HFFc6 (cell line): ENCODE measurements at regions not wholly inside any gene's neighbourhood (a gene's known extent, or its start where the extent isn't known, plus 50 kb on each side); places are given as distances from the start of the nearest gene placed in this dataset.
A peak's percentile ranks its signal among the peaks of the same experiment; 100 is the strongest.

ENCODE experiments used
- DNase-seq: peaks from one replicate; pipeline ENCODE4 v3.0.0-alpha.2; 2018
- H3K27ac Mint-ChIP-seq: 2 replicates; pipeline ENCODE4 v1.8.0; 2020; ENCODE audit warnings: mild to moderate bottlenecking, mixed read lengths
- H3K27me3 Mint-ChIP-seq: 2 replicates; pipeline ENCODE4 v1.8.0; 2021; ENCODE audit warnings: mild to moderate bottlenecking, moderate library complexity, mixed read lengths; ENCODE audit not compliant: insufficient read depth
- H3K36me3 Mint-ChIP-seq: 2 replicates; pipeline ENCODE4 v1.8.0; 2021; ENCODE audit warnings: low read depth, mixed read lengths
- H3K4me1 Mint-ChIP-seq: 2 replicates; pipeline ENCODE4 v1.8.0; 2020; ENCODE audit warnings: low read depth, mixed read lengths
- H3K4me3 Mint-ChIP-seq: 2 replicates; pipeline ENCODE4 v1.8.0; 2020; ENCODE audit warnings: mild to moderate bottlenecking, moderate library complexity, mixed read lengths
- H3K9me3 Mint-ChIP-seq: 2 replicates; pipeline ENCODE4 v1.8.0; 2020; ENCODE audit warnings: mild to moderate bottlenecking, mixed read lengths
- TF ChIP-seq, protein P1 (sequence below): fragments of 200-600 bp; sonication (generic); IDR thresholded peaks from 2 replicates; pipeline ENCODE4 v1.5.0; 2021; ENCODE audit warnings: antibody characterized with exemption, mild to moderate bottlenecking

- TF ChIP-seq, protein P1, sequence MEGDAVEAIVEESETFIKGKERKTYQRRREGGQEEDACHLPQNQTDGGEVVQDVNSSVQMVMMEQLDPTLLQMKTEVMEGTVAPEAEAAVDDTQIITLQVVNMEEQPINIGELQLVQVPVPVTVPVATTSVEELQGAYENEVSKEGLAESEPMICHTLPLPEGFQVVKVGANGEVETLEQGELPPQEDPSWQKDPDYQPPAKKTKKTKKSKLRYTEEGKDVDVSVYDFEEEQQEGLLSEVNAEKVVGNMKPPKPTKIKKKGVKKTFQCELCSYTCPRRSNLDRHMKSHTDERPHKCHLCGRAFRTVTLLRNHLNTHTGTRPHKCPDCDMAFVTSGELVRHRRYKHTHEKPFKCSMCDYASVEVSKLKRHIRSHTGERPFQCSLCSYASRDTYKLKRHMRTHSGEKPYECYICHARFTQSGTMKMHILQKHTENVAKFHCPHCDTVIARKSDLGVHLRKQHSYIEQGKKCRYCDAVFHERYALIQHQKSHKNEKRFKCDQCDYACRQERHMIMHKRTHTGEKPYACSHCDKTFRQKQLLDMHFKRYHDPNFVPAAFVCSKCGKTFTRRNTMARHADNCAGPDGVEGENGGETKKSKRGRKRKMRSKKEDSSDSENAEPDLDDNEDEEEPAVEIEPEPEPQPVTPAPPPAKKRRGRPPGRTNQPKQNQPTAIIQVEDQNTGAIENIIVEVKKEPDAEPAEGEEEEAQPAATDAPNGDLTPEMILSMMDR: no peak
- Mint-ChIP-seq H3K27me3 (no peaks in the 10 kb centered on the region), H3K9me3 (peaks cover 19% of the 10 kb centered on the region), H3K4me3 (no peak overlapping the region), H3K36me3 (peaks cover 25% of the 10 kb centered on the region), H3K27ac (no peak overlapping the region), H3K4me1 (peaks cover 25% of the 10 kb centered on the region)
- no peak for DNase-seq
Observed at GRCh38 chr3:105987809-105988208, 119.0 kb upstream of the CBLB start.

DNA sequence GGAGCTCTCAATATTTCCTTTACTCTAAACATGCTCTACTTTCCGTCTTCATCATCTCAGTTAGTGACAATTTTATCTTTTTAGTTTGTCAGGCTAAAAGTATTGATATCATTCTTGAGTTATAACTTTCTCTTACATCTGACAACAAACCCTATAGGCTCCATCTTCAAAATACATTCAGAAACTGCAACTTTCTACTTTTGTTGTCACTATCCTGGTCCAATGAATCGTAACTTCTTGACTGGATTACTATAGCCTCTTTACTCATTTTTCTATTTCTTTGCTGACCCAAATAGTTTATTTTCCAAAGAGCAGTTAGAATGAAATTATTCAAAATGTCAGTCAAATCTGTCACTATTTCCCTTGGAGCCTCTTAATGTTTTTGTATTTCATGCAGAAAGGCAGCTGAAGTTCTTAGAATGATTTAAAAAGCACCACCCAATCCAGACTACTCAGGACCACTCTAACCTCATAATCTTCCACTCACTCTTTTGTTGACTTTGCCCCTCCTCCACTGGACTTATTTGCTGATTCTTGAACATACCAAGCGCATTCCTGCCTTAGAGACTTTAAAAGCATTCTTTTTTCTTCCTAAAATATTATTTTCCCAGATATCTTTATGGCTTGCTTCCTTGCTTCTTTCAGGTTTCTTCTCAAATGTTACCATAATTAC is 119.9 kb upstream of the CBLB start:
- no peak for DNase-seq
- H3K9me3 Mint-ChIP-seq: peaks cover 13% of the 10 kb centered on the region
- no peaks in the 10 kb centered on the region for H3K27me3 Mint-ChIP-seq
- no peak overlapping the region for H3K4me3 Mint-ChIP-seq
- no peak overlapping the region for H3K27ac Mint-ChIP-seq
- TF ChIP-seq, protein P1: no peak
- peaks cover 25% of the 10 kb centered on the region for H3K4me1 Mint-ChIP-seq
- H3K36me3 Mint-ChIP-seq: peaks cover 19% of the 10 kb centered on the region

GRCh38 chr3:105996781-105997180 is 128.0 kb upstream of the CBLB start:
- Mint-ChIP-seq H3K9me3 (peaks cover 6% of the 10 kb centered on the region; the same call in 1 of the 2 replicates), H3K27ac (no peak overlapping the region), H3K4me3 (no peak overlapping the region), H3K36me3 (peaks cover 13% of the 10 kb centered on the region), H3K27me3 (no peaks in the 10 kb centered on the region), H3K4me1 (peaks cover 23% of the 10 kb centered on the region)
- TF ChIP-seq, protein P1: no peak
- DNase-seq: no peak

DNA sequence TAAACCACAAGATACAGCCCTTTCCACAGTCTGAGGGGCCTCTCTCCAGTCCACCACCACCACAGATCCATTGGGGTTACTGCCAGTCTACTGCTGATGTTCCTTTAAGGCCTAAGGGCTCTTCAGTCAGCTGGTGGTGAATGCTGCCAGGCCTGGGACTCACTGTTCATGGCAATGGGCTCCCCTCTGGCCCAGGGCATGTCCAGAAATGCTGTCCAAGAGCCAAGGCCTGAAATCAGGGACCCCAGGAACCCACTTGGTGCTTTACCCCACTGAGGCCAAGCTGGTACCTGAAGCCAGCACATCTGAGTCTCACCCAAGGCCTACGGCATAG is 128.6 kb upstream of the CBLB start:
- Mint-ChIP-seq H3K27me3 (no peaks in the 10 kb centered on the region), H3K9me3 (peaks cover 5% of the 10 kb centered on the region; the same call in 1 of the 2 replicates), H3K27ac (peak overlapping the region; percentile 91), H3K36me3 (peaks cover 10% of the 10 kb centered on the region), H3K4me3 (no peak overlapping the region), H3K4me1 (peaks cover 23% of the 10 kb centered on the region)
- no peak for DNase-seq
- TF ChIP-seq, protein P1: no peak

GRCh38 chr3:105997800-105998526 is 129.2 kb upstream of the CBLB start:
- H3K4me1 Mint-ChIP-seq: peaks cover 27% of the 10 kb centered on the region
- peak; percentile 90 for DNase-seq
- no peaks in the 10 kb centered on the region for H3K9me3 Mint-ChIP-seq
- no peaks in the 10 kb centered on the region for H3K27me3 Mint-ChIP-seq
- TF ChIP-seq, protein P1: no peak
- peaks cover 7% of the 10 kb centered on the region for H3K36me3 Mint-ChIP-seq
- peak overlapping the region; percentile 91 for H3K27ac Mint-ChIP-seq
- H3K4me3 Mint-ChIP-seq: peak overlapping the region; percentile 83
